CD4-positive, alpha-beta T cell treated with Interleukin-6 for 4 hours (primary cell): ENCODE measurements at regions not wholly inside any gene's neighbourhood (a gene's known extent, or its start where the extent isn't known, plus 50 kb on each side); places are given as distances from the start of the nearest gene placed in this dataset.
"Not testable (repeated sequence)": the region's sequence is repeated elsewhere in the genome, so short reads cannot be mapped to it uniquely, and the experiment has no call there.

Experiments used
- DNase-seq: peaks from one replicate; pipeline ENCODE4 v3.0.0-alpha.2; 2020; ENCODE audit warnings: mixed read lengths

DNA sequence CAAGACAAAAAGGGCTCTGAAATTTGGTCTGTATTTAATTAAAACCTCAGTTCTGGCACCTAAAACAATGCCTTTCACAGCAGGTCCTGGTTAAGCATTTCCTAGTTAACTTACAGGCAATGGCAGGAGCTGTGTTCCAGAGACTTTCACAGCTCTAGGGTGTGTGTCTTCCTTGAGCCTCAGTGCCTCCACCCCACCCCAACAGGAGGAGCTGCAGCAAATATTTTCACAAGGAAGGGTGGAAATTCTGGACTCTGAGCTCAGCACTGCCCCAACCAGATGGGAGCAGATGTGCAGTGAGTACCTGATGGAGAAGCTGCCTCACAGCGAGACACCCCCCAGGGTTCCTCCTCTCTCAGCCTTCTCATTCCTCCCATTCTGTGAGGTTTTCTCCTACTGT, 106.3 kb upstream of the SPATA12 start:
- DNase-seq, result no peak

DNA sequence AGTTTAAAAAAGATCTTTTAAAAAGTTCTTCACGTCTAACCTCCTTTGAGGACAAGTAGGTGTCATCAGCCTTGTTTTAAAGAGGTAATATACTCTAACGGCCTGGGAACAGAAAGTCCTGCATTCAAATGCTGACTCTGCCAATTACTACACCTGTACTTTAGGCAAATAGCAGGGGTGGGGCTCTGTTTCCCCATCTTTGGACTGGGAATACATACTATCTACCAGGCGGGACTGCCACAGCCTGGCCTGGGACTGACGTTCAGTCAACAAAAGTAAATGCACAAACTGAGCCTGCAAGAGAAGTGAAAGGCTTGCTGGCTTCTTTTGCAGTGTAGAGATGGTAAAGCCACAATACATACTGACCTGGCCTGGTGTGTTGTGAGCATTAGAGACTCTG, 107.6 kb upstream of the SPATA12 start:
- DNase-seq, result no peak

DNA sequence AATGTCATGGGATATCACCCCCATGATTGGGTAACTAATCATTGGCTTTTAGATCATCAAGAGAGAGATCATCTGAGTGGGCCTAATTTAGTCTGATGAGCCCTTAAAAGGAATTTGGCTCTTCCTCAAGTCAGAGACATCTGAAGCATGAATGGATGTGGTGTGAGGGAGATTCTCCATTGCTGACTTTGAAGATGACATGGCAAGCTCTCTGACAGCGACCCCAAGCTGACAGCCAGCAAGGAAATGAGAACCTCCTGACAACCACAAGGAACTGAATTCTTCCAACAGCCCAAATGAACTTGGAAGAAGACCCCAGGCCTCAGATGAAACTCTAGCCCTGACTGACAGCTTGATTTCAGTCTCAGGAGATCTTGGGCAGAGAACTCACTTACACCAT, 108.4 kb upstream of the SPATA12 start:
- DNase-seq, result no peak

DNA sequence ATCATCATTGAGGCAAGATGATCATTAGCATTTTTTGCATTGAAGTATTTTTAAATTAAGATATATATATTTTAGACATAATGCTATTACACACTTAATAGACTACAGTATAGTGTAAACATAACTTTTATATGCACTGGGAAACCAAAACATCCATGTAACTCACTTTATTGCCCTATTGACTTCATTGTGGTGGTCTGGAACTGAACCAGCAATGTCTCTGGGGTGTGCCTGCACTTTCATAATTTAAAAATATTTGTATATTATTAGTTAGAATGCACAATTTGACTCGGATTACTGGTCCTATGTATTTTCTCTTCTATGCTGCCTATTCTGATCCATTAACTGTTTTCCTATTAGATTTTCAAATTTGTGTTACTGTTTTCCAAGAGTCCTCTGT, 109.1 kb upstream of the SPATA12 start:
- DNase-seq, result no peak

DNA sequence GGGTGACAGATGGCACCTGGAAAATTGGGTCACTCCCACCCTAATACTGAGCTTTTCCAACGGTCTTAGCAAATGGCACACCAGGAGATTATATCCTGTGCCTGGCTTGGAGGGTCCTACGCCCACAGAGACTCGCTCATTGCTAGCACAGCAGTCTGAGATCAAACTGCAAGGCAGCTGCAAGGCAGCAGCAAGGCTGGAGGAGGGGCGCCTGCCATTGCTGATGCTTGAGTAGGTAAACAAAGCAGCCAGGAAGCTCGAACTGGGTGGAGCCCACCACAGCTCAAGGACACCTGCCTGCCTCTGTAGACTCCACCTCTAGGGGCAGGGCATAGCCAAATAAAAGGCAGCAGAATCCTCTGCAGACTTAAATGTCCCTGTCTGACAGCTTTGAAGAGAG, 115.1 kb upstream of the SPATA12 start:
- not testable (repeated sequence) for DNase-seq

DNA sequence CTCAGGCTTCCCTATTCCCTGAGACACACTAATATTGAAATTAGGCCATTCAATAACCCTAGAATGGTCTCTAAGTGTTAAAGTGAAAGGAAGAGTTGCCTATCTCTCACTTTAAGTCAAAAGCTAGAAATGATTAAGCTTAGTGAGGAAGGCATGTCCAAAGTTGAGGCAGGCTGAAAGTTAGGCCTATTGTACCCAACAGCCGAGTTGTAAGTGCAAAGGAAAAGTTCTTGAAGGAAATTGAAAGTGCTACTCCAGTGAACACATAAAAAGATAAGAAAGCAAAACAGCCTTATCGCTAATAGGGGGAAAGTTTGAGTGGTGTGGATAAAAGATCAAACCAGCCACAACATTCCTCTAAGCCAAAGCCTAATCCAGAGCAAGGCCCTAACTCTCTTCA, 117.9 kb upstream of the SPATA12 start:
- DNase-seq, result no peak

DNA sequence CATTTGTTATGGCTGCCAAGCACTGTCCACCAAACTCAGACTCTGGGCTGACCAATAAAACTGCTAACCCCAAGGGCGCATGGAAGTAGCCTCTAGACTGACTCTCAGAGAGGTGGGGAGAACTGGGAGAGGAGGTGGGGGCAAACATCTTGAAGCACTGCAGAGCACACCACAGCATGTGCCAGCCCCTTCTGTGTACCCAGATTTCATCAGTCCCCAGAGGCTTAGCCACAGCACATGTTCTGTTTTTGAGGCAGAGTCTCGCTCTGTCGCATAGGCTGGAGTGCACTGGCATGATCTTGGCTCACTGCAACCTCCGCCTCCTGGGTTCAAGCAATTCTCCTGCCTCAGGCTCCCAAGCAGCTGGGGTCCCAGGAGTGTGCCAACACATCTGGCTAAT, 119.5 kb upstream of the SPATA12 start:
- DNase-seq, result no peak

GRCh38 chr3:56940321-56940720, 120.1 kb upstream of the SPATA12 start:
- no peak for DNase-seq

DNA sequence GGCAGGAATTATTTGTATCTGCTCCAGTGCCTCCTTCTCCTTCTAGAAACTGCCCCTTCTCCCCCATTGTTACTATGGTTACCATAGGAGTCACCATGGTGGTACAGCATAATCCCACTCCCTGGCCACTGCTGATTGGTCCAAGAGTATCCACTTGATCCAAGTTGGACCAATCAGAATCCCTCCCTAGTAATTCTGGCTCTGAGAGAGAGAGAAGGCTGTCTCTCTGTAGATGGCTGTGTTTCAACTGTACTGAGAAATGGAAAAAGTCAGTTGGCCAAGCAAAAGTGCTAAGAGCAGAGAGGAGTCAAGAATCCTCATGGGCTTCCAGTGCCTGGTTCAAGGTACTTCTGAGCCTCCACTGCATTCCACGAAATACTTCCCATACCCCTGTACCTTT, 120.6 kb upstream of the SPATA12 start:
- no peak for DNase-seq

GRCh38 chr3:56938530-56938929, 121.9 kb upstream of the SPATA12 start:
- no peak for DNase-seq

GRCh38 chr3:56937580-56937979, 122.9 kb upstream of the SPATA12 start:
- no peak for DNase-seq

GRCh38 chr3:56935811-56936210, 124.7 kb upstream of the SPATA12 start:
- DNase-seq, result no peak

- not testable (repeated sequence) for DNase-seq
Measured at GRCh38 chr3:56934481-56934880, 126.0 kb upstream of the SPATA12 start.

- no peak for DNase-seq
Measured at GRCh38 chr3:56933803-56934202, 126.7 kb upstream of the SPATA12 start.

- DNase-seq, result no peak
Measured at GRCh38 chr3:56932866-56933265, 127.6 kb upstream of the SPATA12 start.

- no peak for DNase-seq
Measured at GRCh38 chr3:56931836-56932235, 128.6 kb upstream of the SPATA12 start.

DNA sequence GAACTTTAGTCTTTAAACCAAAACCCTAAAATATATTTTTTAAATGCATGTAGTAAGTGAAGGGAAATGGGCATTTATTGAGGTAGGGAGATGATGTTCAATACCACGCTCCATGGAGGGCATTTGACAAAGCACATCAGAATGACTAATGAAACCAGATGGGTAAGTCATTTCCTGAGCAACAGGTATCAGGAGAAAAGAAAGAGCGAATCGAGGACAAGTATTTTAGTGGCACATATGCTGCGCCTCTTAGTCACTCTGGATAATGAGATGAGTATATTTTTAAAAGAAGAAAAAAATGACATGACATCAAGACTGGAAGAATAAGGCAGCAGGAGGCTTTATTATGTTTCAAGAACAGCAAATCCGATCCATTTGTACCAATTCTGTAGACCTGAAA, 129.0 kb upstream of the ARHGEF3 start:
- DNase-seq, result peak; percentile 39

GRCh38 chr3:56929809-56930615, 128.3 kb upstream of the ARHGEF3 start:
- DNase-seq, result no peak

- peak; percentile 63 for DNase-seq
Measured at GRCh38 chr3:56928379-56929068, 126.8 kb upstream of the ARHGEF3 start.

DNA sequence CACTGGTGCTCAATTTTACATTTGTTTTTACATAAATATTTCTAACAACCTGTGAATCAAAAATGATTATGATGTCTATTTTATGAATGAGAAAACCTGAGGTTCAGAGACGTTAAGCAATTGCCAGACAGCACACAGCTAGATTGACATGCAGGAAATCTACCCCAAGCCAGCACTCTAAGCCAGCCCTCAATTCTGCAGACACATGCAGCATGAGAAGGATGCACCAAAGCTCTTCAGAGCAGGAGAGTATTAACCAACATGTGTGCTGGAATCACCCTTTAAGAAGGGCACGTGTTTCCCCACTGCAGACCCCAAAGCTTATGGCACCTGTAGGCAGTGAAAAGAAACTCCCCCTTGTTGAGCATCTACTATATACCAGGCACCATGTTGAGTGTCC, 126.1 kb upstream of the ARHGEF3 start:
- DNase-seq, result peak; percentile 28

DNA sequence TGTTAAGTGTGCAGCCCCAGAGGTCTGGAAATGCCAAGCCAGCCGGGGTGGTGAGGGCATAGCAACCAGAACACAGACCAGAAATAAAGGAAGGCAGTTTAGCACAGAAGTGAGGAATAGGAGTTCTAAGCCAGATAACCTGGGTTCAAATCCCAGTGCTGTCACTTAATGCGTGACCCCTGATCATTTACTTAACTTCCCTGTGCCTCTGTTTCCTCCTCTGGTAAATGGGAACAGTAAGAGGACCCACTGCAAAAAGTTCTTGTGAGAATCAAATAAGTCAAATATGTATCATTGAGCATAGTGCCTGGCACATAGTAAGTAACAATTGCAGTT, 125.2 kb upstream of the ARHGEF3 start:
- no peak for DNase-seq

DNA sequence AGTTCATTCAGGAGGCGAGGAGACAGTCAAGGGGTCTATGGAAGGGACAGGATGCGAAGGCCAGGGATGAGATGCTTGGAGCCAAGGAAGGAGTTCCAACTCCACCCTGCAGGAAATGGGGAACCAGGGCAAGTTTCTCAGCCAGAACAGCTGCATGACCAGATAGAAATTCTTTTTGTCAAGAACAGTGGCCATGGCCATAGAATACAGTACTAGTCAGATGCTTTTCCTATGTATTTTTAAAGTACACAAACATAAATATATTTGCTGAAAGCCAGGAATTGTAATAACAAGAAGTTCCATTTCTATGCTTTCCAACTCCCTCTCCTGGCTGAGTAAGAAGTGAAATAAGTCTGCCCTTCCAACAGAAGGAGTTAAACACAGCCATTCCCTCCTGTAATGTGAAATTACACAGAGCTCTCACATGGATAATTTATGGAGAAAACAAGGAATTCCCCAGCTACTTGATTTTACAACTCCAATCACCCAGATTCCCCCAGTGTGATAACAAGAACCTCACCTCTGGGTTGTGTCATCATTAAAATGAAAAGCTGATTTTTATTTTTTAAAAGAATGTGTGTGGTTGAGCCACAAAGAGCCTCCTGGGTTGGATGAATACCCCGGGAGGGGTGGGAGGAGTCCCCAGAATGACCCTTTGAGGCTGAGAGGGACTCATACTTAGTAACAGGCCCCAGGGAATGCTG, 124.6 kb upstream of the ARHGEF3 start:
- no peak for DNase-seq

GRCh38 chr3:56924700-56925099, 123.0 kb upstream of the ARHGEF3 start:
- DNase-seq, result not testable (repeated sequence)
